HEK293T (cell line): ENCODE measurements at regions not wholly inside any gene's neighbourhood (a gene's known extent, or its start where the extent isn't known, plus 50 kb on each side); places are given as distances from the start of the nearest gene placed in this dataset.

ENCODE experiments used
- ARNT ChIP-seq: fragments of 450-650 bp; IDR thresholded peaks from 2 replicates; pipeline ENCODE4 v1.6.1; 2017; ENCODE audit warnings: mild to moderate bottlenecking
- BHLHE40 ChIP-seq: fragments of 450-650 bp; IDR thresholded peaks from 2 replicates; pipeline ENCODE4 v1.6.1; 2016; ENCODE audit warnings: mild to moderate bottlenecking, moderate library complexity, borderline replicate concordance
- ELF4 ChIP-seq: fragments of 450-650 bp; IDR thresholded peaks from 2 replicates; pipeline ENCODE4 v1.6.1; 2017; ENCODE audit warnings: antibody characterized with exemption
- FOXA1 ChIP-seq: fragments of 450-650 bp; IDR thresholded peaks from 2 replicates; pipeline ENCODE4 v1.6.1; 2016; ENCODE audit warnings: mild to moderate bottlenecking
- FOXK2 ChIP-seq: fragments of 450-650 bp; IDR thresholded peaks from 2 replicates; pipeline ENCODE4 v1.6.1; 2016; ENCODE audit warnings: mild to moderate bottlenecking
- L3MBTL2 ChIP-seq: fragments of 450-650 bp; conservative IDR thresholded peaks from 2 replicates; pipeline ENCODE4 v1.6.1; 2016; ENCODE audit warnings: mild to moderate bottlenecking
- LEF1 ChIP-seq: fragments of 450-650 bp; IDR thresholded peaks from 2 replicates; pipeline ENCODE4 v1.6.1; 2017; ENCODE audit warnings: mild to moderate bottlenecking, borderline replicate concordance
- SP1 ChIP-seq: fragments of 450-650 bp; IDR thresholded peaks from 2 replicates; pipeline ENCODE4 v1.6.1; 2017
- SUZ12 ChIP-seq: fragments of 450-650 bp; IDR thresholded peaks from 2 replicates; pipeline ENCODE4 v1.6.1; 2016; ENCODE audit warnings: mild to moderate bottlenecking
- TARDBP ChIP-seq: fragments of 450-650 bp; IDR thresholded peaks from 2 replicates; pipeline ENCODE4 v1.6.1; 2016
- ZNF384 ChIP-seq: fragments of 450-650 bp; IDR thresholded peaks from 2 replicates; pipeline ENCODE4 v1.6.1; 2016

DNA sequence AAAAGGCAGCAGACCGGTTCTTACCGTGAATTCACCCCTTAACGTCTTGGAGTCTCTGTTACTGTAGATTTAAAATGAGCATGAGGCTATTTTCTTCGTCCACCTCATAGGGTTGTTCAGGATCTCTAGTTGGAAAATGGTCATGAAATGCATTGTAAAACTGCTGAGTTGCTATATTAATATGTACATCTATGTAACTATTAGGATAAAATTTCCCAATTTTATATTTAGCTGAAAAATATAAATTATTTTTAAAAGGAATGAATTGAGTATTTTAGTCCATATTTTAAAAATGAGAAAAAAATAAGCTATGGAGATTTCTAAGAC, 272.7 kb downstream of the ALG10B start:
- TF ChIP-seq ARNT (no peak), L3MBTL2 (no peak), ZNF384 (no peak), FOXA1 (no peak), BHLHE40 (no peak), TARDBP (no peak), FOXK2 (no peak), SP1 (no peak), SUZ12 (no peak), ELF4 (no peak), LEF1 (no peak)
